Osteoblast (primary cell): ENCODE measurements at regions not wholly inside any gene's neighbourhood (a gene's known extent, or its start where the extent isn't known, plus 50 kb on each side); places are given as distances from the start of the nearest gene placed in this dataset.
A peak's percentile ranks its signal among the peaks of the same experiment; 100 is the strongest.

Experiments used
- DNase-seq: peaks from one replicate; pipeline ENCODE4 v3.0.0; 2011; ENCODE audit warnings: low spot score, mixed read lengths; ENCODE audit not compliant: insufficient read length; ENCODE audit errors: missing footprints
- H2AFZ ChIP-seq: 2 replicates; pipeline ENCODE4 v1.6.0; 2011; ENCODE audit warnings: mild to moderate bottlenecking, low read length
- H3K27ac ChIP-seq: 2 replicates; pipeline ENCODE4 v1.5.1; 2011; ENCODE audit warnings: mild to moderate bottlenecking, low read depth, low read length, moderate library complexity
- H3K27me3 ChIP-seq: 2 replicates; pipeline ENCODE4 v1.6.0; 2012; ENCODE audit warnings: mild to moderate bottlenecking, control low read depth, inconsistent platforms, low read length, moderate library complexity; ENCODE audit not compliant: insufficient read depth
- H3K36me3 ChIP-seq: 2 replicates; pipeline ENCODE4 v1.5.1; 2011; ENCODE audit warnings: mild to moderate bottlenecking, low read length, control low read depth, moderate library complexity; ENCODE audit not compliant: insufficient read depth
- H3K4me1 ChIP-seq: 2 replicates; pipeline ENCODE4 v1.5.1; 2011; ENCODE audit warnings: mild to moderate bottlenecking, low read length, control low read depth, moderate library complexity; ENCODE audit not compliant: insufficient read depth
- H3K4me2 ChIP-seq: 2 replicates; pipeline ENCODE4 v1.6.0; 2011; ENCODE audit warnings: mild to moderate bottlenecking, low read length; ENCODE audit not compliant: insufficient read depth
- H3K4me3 ChIP-seq: fragments of 200-600 bp; sonication (generic); 3 replicates; pipeline ENCODE4 v1.5.1; 2012; ENCODE audit warnings: mild to moderate bottlenecking, low read length, inconsistent platforms; ENCODE audit not compliant: insufficient read depth
- H3K79me2 ChIP-seq: 2 replicates; pipeline ENCODE4 v1.6.0; 2012; ENCODE audit warnings: mild to moderate bottlenecking, low read length, control low read depth, inconsistent platforms; ENCODE audit not compliant: insufficient read depth
- H3K9me3 ChIP-seq: 2 replicates; pipeline ENCODE4 v1.5.1; 2011; ENCODE audit warnings: low read depth, low read length, control low read depth
- H4K20me1 ChIP-seq: 2 replicates; pipeline ENCODE4 v1.6.0; 2012; ENCODE audit warnings: mild to moderate bottlenecking, low read length, control low read depth; ENCODE audit not compliant: insufficient read depth
- CTCF ChIP-seq: IDR thresholded peaks from 2 replicates; pipeline ENCODE4 v1.5.1; 2011; ENCODE audit warnings: mild to moderate bottlenecking, low read depth, low read length, moderate library complexity; ENCODE audit errors: extremely low read depth

DNA sequence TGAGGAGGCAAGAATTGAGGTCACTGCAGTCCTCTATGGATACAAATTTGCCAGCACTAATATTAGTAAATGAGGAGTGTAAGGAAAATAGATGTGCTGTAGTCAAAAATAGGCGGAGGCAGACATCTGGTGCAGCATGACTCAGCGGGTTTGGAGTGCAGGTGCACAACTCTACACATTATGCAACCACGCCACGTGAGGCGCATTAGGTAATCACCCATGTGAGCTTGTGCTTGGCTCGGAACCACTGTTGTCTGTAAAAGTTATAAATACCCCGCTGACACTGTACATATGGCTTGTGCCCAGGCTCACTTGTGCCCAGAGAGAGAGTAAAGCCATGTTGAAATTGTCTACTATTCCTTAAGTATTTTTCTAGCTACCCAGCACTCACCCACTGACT lies 623.5 kb upstream of the NUDT12 start:
- Histone ChIP-seq H3K4me3 (no peak overlapping the region), H3K79me2 (no peaks in the 10 kb centered on the region)

DNA sequence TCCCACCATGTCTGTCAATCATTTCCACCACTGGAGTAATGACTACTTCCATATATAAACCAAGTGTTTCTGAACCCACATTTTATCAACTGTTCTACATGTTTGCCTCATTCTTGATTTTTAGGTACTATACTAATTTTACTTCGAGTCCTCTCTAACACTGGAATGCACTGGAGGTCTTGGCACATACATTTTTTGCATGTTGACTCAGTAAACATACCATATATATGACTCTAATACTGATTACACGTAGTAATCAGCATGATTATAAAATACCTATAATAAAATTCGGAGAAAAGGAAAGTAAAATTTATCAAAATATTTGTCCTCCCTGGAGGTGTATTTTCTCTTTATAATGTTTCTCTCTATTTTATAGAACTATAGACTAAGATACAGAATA lies 621.7 kb upstream of the NUDT12 start:
- Histone ChIP-seq H3K4me3 (no peak overlapping the region), H2AFZ (no peak overlapping the region), H3K9me3 (peaks cover 5% of the 10 kb centered on the region), H4K20me1 (no peaks in the 10 kb centered on the region), H3K4me2 (no peak overlapping the region), H3K27me3 (no peaks in the 10 kb centered on the region), H3K79me2 (no peaks in the 10 kb centered on the region), H3K36me3 (no peaks in the 10 kb centered on the region), H3K4me1 (peaks cover 10% of the 10 kb centered on the region), H3K27ac (no peak overlapping the region)
- TF ChIP-seq CTCF, result no peak
- no peak for DNase-seq

More for the DNA sequence above, 623.5 kb upstream of the NUDT12 start:
- peaks cover 17% of the 10 kb centered on the region for H3K4me1 ChIP-seq
- DNase-seq, result no peak
- H3K36me3 ChIP-seq, result no peaks in the 10 kb centered on the region
- no peak overlapping the region for H3K27ac ChIP-seq
- no peak overlapping the region for H3K4me2 ChIP-seq
- TF ChIP-seq CTCF, result no peak
- H3K9me3 ChIP-seq, result no peaks in the 10 kb centered on the region
- H4K20me1 ChIP-seq, result no peaks in the 10 kb centered on the region
- H2AFZ ChIP-seq, result no peak overlapping the region
- no peaks in the 10 kb centered on the region for H3K27me3 ChIP-seq

GRCh38 chr5:104178829-104179456 lies 616.4 kb upstream of the NUDT12 start:
- Histone ChIP-seq H3K79me2 (no peaks in the 10 kb centered on the region), H4K20me1 (no peaks in the 10 kb centered on the region), H3K36me3 (no peaks in the 10 kb centered on the region), H3K4me3 (no peak overlapping the region), H2AFZ (no peak overlapping the region), H3K27ac (no peak overlapping the region), H3K27me3 (no peaks in the 10 kb centered on the region), H3K9me3 (peaks cover 7% of the 10 kb centered on the region), H3K4me2 (no peak overlapping the region), H3K4me1 (no peaks in the 10 kb centered on the region)
- DNase-seq, result peak; percentile 60
- TF ChIP-seq CTCF, result peak; percentile 51

- H4K20me1 ChIP-seq, result no peaks in the 10 kb centered on the region
- no peaks in the 10 kb centered on the region for H3K79me2 ChIP-seq
- H3K27me3 ChIP-seq, result no peaks in the 10 kb centered on the region
- no peak overlapping the region for H3K4me3 ChIP-seq
- no peak for DNase-seq
- peak overlapping the region; percentile 44 for H2AFZ ChIP-seq
- TF ChIP-seq CTCF, result no peak
- H3K4me1 ChIP-seq, result no peaks in the 10 kb centered on the region
- H3K4me2 ChIP-seq, result no peak overlapping the region
- no peak overlapping the region for H3K27ac ChIP-seq
- no peaks in the 10 kb centered on the region for H3K36me3 ChIP-seq
- H3K9me3 ChIP-seq, result peaks cover 7% of the 10 kb centered on the region
Observed at GRCh38 chr5:104178066-104178465, 615.5 kb upstream of the NUDT12 start.
